ENCODE measurements at regions not wholly inside any gene's neighbourhood (a gene's known extent, or its start where the extent isn't known, plus 50 kb on each side); places are given as distances from the start of the nearest gene placed in this dataset.
"Not testable (repeated sequence)": the region's sequence is repeated elsewhere in the genome, so short reads cannot be mapped to it uniquely, and the experiment has no call there.

DNA sequence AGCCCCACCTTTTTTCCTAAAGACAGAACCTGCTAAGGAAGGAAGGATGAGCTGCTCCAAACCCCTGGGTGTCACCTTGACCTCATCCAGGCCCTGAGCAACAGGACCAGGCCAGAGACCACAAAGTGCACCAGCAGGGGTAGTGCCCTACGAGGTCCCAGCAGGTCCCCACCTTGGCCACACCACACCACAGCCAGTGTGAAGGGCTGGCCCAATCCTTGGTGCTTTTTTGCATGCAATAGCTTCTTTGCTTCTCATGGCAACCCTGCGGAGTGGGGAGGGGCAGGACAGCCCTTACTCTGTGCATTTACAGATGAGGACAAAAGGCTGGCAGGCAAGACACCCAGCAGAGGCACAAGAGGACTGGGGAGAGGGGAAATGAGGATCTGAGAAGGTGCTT is 352.6 kb downstream of the BCL11B start:
- intact Hi-C loops (cut with micrococcal nuclease) = no loop called here
- no peaks in the 10 kb centered on the region for H3K4me1 ChIP-seq (ENCODE audit: control insufficient read depth, extremely low read depth, insufficient read depth, low read length)
- peaks cover 8% of the 10 kb centered on the region for H3K9me3 ChIP-seq (replicated peaks; ENCODE audit: control insufficient read depth, insufficient read depth, low read length)
- BruUV-seq (replicated peaks) = no TSS peak
- TF ChIP-seq EZH2 (IDR thresholded peaks at IDR 0.05; ENCODE audit: borderline replicate concordance, low read depth, low read length, severe bottlenecking) = no peak
- TF ChIP-seq JUN (IDR thresholded peaks at IDR 0.05; ENCODE audit: borderline replicate concordance, insufficient read depth, insufficient read length, low read depth) = no peak
- TF ChIP-seq POLR2AphosphoS5 (IDR thresholded peaks at IDR 0.05; ENCODE audit: insufficient read depth, low read depth, low read length) = no peak
- no peak for TF ChIP-seq MYC (IDR thresholded peaks at IDR 0.05; ENCODE audit: low read depth, low read length)
- TF ChIP-seq GATA2 (IDR thresholded peaks at IDR 0.05; ENCODE audit: insufficient read depth, insufficient read length, low read depth, low read length) = no peak
- no peak for TF ChIP-seq POLR2A (IDR thresholded peaks at IDR 0.05; ENCODE audit: low read depth, low read length)
- TF ChIP-seq MAX (IDR thresholded peaks at IDR 0.05; ENCODE audit: insufficient read depth, insufficient read length) = no peak
- TF ChIP-seq CTCF (IDR thresholded peaks at IDR 0.05; ENCODE audit: extremely low read depth in 1 of 2, insufficient read depth in 1 of 2, low read depth in 1 of 2, low read length in 2 of 2) = no peak
- TF ChIP-seq FOS (IDR thresholded peaks at IDR 0.05; ENCODE audit: borderline replicate concordance, insufficient read depth, low read length) = no peak
- no peaks in the 10 kb centered on the region for H3K79me2 ChIP-seq (ENCODE audit: control insufficient read depth, insufficient read depth, low read length)
- H3K27me3 ChIP-seq (ENCODE audit: control insufficient read depth in 2 of 2, insufficient read depth in 2 of 2, low read length in 2 of 2) = no peaks in the 10 kb centered on the region
- no peak overlapping the region for H3K4me3 ChIP-seq (replicated peaks in 1 of 3; ENCODE audit: insufficient read depth in 1 of 3, low read depth in 1 of 3, low read length in 3 of 3)
- H2AFZ ChIP-seq (ENCODE audit: low read depth, low read length) = no peak overlapping the region
- POLR2A ChIA-PET = no interaction called here
- no peaks in the 10 kb centered on the region for H4K20me1 ChIP-seq (replicated peaks; ENCODE audit: control insufficient read depth, extremely low read depth, insufficient read depth, low read length)
- H3K4me2 ChIP-seq (ENCODE audit: insufficient read depth, low read length) = no peak overlapping the region
- CTCF ChIA-PET = no interaction called here
- H3K9me1 ChIP-seq (replicated peaks; ENCODE audit: control insufficient read depth, extremely low read depth, insufficient read depth, low read length) = no peaks in the 10 kb centered on the region
- no peaks in the 10 kb centered on the region for H3K36me3 ChIP-seq (ENCODE audit: control insufficient read depth in 2 of 2, extremely low read depth in 1 of 2, insufficient read depth in 2 of 2, low read length in 2 of 2)
- FAIRE-seq = no peak
- dilution Hi-C loops (cut with MboI; ENCODE audit: extremely low pct_ligation_motif_present, low sequenced_read_pairs) = no loop called here
- DNase-seq (ENCODE audit: low read depth, low spot score) = no peak
- H3K27ac ChIP-seq (ENCODE audit: insufficient read depth, low read depth, low read length) = no peak overlapping the region
- no peak overlapping the region for H3K9ac ChIP-seq (replicated peaks; ENCODE audit: extremely low read depth, insufficient read depth, low read length)

DNA sequence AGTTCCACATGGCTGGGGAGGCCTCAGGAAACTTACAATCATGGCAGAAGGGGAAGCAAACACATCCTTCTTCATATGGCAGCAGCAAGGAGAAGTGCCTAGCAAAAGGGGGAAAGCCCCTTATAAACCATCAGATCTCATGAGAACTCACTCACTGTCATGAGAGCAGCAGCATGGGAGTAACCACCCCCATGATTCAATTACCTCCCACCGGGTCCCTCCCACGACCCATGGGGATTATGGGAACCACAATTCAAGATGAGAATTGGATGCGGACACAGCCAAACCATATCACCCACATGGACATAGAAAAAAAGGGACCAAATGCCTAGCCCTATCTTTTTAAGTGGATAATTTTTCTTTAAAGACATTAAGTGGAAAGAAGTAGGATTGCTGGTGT is 350.7 kb downstream of the BCL11B start:
- H2AFZ ChIP-seq (ENCODE audit: low read depth, low read length); H3K4me3 ChIP-seq (replicated peaks in 1 of 3; ENCODE audit: insufficient read depth in 1 of 3, low read depth in 1 of 3, low read length in 3 of 3); H3K4me2 ChIP-seq (ENCODE audit: insufficient read depth, low read length); FAIRE-seq; H3K27me3 ChIP-seq (ENCODE audit: control insufficient read depth in 2 of 2, insufficient read depth in 2 of 2, low read length in 2 of 2); H3K36me3 ChIP-seq (ENCODE audit: control insufficient read depth in 2 of 2, extremely low read depth in 1 of 2, insufficient read depth in 2 of 2, low read length in 2 of 2); intact Hi-C loops (cut with micrococcal nuclease); H3K9ac ChIP-seq (replicated peaks; ENCODE audit: extremely low read depth, insufficient read depth, low read length); CTCF ChIA-PET; dilution Hi-C loops (cut with MboI; ENCODE audit: extremely low pct_ligation_motif_present, low sequenced_read_pairs); H3K79me2 ChIP-seq (ENCODE audit: control insufficient read depth, insufficient read depth, low read length); H3K9me1 ChIP-seq (replicated peaks; ENCODE audit: control insufficient read depth, extremely low read depth, insufficient read depth, low read length); POLR2A ChIA-PET; H3K9me3 ChIP-seq (replicated peaks; ENCODE audit: control insufficient read depth, insufficient read depth, low read length); BruUV-seq (replicated peaks); H4K20me1 ChIP-seq (replicated peaks; ENCODE audit: control insufficient read depth, extremely low read depth, insufficient read depth, low read length); H3K27ac ChIP-seq (ENCODE audit: insufficient read depth, low read depth, low read length); DNase-seq (ENCODE audit: low read depth, low spot score); H3K4me1 ChIP-seq (ENCODE audit: control insufficient read depth, extremely low read depth, insufficient read depth, low read length): not testable (repeated sequence)
